GM21367 (cell line): ENCODE measurements at regions not wholly inside any gene's neighbourhood (a gene's known extent, or its start where the extent isn't known, plus 50 kb on each side); places are given as distances from the start of the nearest gene placed in this dataset.
A peak's percentile ranks its signal among the peaks of the same experiment; 100 is the strongest.

Source experiments
- ATAC-seq: cut with Tn5 transposase; IDR thresholded peaks from one replicate; pipeline ENCODE4 v1.9.1; 2021; ENCODE audit not compliant: unreplicated experiment

DNA sequence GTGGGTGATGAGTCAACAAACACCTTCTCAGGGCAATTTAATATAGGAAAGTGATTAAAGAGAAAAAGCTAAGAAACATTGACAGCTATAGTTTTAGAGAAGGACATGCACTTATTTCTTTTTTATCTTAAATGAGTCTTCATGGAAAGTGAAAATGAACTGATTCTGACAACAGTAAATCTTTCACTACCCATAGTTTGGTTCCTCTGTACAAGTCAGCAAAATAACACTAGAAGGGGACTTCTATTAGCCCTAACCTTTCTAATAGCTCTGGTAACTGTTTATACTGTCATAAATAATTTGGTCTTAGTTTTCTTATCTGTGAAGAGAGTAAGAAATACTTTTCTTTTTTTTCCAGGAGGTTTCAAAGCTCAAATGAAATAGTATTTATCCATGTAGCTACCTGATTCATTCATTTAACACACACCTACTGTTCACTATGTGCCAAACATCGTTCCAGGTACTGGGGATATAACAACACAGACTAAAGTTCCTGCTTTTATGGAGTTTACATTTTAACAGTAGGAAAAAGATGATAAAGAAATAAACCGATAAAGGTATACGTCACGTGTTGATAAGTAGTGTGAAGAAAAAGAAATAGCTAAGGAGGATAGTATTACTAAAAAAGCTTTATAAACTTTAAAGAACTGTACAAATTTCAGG lies 148.2 kb downstream of the PCSK1 start:
- no peak for ATAC-seq

DNA sequence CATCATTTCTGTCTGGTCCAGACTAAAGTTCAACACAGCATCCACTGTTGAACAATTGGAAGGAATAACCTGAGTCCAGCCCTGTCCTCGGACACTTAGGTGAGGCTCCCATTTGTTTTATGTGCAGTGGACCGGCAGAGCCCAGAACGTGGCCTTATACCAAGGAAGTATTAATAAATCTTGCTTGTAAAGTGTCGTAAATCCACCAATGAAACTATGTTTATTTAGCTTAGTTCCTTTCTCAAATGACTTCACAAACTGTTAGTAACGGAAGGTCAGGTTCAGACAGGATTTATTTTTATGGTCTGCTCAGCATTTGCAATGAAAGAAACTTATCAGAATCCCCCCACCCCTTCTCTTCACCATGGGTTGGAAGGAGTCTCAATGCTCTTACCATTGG lies 149.5 kb downstream of the PCSK1 start:
- no peak for ATAC-seq

- no peak for ATAC-seq
Measured at GRCh38 chr5:96282020-96282419, 151.0 kb downstream of the PCSK1 start.

GRCh38 chr5:96280946-96281393 lies 152.1 kb downstream of the PCSK1 start:
- no peak for ATAC-seq

GRCh38 chr5:96279801-96280542 lies 153.1 kb downstream of the PCSK1 start:
- peak; percentile 64 for ATAC-seq

DNA sequence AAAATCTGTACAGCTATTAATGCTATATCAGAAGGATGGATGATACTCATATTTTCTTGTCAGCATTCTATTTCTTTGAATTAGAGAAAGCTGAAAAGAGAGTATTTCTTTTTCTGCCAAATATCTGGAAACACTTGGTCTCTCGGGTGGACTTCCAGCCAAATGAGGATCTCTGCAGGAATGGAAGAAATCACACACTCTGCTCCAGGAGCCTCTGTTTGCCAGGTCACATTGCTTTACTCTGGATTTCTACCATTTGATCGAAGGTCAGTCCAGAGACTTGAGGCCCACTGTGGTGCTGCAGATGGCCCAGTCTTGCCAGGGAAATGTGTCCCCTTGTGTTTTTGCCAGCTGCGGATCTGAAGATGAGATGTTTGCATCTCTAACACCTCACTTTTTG lies 154.1 kb downstream of the PCSK1 start:
- no peak for ATAC-seq

GRCh38 chr5:96275051-96275450 lies 158.0 kb downstream of the PCSK1 start:
- ATAC-seq = no peak

GRCh38 chr5:96265487-96265886 lies 167.6 kb downstream of the PCSK1 start:
- no peak for ATAC-seq

DNA sequence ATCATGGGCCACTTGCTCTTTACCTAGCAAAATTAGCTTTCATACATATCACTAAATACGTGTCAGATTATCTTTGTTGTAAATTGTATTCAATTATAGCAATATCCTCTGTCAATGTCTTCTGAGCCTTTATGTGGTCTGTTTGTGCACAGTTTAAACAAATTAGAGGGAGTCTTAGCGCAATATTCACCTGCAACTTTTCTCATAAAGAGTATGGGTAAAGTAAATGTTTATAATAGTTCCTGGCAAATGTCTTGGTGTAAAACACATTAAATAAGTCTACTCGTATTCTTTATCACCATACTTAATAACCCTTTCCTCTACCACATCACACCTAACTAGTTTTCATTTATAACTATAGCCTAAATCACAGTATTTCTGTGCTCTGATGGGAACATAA lies 169.0 kb downstream of the PCSK1 start:
- no peak for ATAC-seq

DNA sequence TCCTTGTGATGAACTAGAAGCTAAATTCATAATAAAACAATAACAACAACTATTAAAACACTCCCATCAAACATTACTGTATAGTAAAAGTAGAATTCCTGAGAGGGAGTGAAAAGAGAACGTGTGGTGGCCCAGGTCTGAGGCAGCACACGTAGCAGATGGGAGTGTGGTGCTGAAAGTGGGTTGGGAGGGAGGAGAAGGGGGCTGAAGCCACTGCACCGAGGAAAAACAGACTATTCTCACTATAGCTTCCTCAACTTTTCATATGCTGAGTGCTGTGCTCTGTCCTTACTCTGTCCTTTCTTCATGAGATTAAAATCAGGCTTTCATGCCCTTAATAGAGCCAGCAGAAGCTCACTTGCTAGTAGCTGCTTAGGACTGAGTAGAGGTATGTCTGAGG lies 170.9 kb downstream of the PCSK1 start:
- no peak for ATAC-seq

GRCh38 chr5:96260009-96260408 lies 173.0 kb downstream of the PCSK1 start:
- ATAC-seq = no peak

DNA sequence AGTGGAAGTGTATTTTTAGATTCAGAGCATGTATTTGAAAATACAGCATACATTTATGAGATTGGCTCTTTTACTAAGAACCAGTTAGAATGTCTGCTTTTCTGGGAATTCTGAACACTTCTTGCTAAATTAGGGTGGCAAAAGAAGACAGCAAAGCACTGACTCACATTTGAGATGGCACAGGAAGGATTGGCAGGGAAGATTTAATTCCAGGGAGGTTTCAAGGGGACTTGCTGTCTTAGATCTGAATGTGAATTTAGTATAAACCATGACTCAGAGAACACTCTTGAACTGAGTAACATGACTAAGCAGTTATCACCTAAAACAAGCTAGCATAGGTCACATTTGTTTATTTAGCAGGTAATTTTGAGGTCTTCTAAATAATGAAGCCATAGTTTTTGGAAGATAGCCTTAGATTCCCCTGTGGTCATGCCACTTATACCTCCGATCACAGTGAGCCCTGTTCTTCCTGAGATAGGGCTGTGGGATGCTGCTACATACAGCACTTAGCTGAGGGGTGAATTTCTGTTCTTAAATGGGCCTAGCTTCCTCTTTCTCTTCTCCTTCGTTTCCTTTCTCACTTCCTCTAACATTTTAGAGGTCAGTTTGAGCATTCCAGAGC lies 173.8 kb downstream of the PCSK1 start:
- no peak for ATAC-seq

- ATAC-seq = no peak
Measured at GRCh38 chr5:96258692-96259091, 174.4 kb downstream of the PCSK1 start.

GRCh38 chr5:96257904-96258303 lies 175.1 kb downstream of the PCSK1 start:
- ATAC-seq = no peak

- peak; percentile 70 for ATAC-seq
Measured at GRCh38 chr5:96256795-96257470, 176.1 kb downstream of the PCSK1 start.

DNA sequence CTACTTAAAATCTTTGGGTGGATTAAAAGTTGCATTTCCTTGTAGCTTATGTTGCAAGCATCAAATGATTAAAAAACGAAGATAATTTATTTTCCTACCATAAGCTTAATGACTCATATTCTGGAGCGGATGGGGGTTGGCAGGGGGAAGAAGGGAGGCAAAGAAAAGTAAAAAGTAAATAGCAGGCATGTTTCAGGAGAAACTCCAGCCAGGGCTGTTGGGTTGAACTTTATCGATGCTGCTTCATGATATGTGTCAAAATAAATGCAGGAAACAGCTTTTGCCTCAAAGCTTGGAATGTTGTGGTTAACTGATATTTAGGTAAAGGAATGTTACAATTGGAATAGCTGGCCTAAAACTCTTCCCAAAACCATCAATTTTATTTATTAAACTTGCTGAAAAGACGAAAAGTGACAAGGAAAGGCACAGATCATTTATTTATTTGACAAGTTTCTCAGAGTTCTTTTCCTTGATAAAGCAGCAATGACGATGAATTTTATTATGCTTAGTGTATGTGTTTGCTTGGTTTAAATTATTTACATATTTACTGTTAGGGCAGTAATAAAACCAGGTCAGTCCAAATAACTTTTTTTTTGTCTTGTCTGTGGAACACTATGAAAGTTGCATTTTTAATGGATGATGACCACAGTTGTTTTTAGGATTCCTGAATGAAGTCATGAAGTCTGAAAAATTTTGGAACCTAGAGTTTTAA lies 177.9 kb downstream of the PCSK1 start:
- no peak for ATAC-seq

GRCh38 chr5:96253140-96253539 lies 179.9 kb downstream of the PCSK1 start:
- ATAC-seq = no peak

DNA sequence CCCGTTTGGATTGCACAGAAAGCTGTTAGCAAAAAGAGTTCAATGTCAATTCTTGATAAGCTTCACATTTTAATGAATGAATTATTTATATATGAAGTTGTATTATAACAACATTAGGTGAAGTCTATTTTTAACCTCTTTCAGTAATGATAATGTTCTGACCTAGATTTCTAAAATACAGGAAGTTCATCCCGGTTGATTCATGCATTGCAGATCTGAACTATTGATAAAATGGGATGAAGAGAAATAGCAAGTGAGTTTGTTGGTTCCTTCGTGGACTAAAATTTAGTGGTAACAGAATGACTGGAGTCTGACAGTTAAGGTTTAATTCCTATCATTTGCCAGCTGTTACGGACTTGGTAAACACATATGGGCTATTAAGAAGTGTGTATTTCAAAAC lies 180.5 kb downstream of the PCSK1 start:
- no peak for ATAC-seq

DNA sequence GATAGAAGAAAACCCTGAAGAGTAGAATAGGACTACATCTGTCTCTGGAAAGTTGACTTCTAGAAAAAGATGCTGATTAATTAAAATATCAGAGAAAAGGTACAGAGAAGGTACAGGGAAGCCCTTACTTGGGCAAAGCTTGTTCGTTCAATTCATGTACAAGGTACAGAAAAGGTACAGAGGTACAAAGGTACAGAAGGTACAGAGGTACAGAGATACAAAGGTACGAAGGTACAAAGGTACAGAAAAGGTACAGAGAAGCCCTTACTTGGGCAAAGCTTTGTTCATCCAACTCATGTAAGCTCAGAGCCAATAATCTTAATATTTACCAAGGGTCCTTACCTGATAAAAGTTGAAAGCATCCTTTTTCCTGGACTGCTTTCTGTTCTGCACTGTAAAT lies 182.3 kb downstream of the PCSK1 start:
- no peak for ATAC-seq

GRCh38 chr5:96248131-96248530 lies 184.9 kb downstream of the PCSK1 start:
- ATAC-seq = no peak

- no peak for ATAC-seq
Measured at GRCh38 chr5:96247708-96248107, 185.3 kb downstream of the PCSK1 start.
